ENCODE measurements at regions not wholly inside any gene's neighbourhood (a gene's known extent, or its start where the extent isn't known, plus 50 kb on each side); places are given as distances from the start of the nearest gene placed in this dataset.

GRCh38 chr21:22120616-22121266 is 1122.5 kb downstream of the NCAM2 start:
- peak; percentile 18; the same call in 1 of the 2 replicates for TF ChIP-seq CTCF (IDR thresholded peaks at IDR 0.05; ENCODE audit: low read depth, low read length)
- H3K9me3 ChIP-seq (ENCODE audit: control insufficient read depth, insufficient read depth, low read length), result peaks cover 27% of the 10 kb centered on the region
- no peak overlapping the region for H3K27ac ChIP-seq (ENCODE audit: low read depth, low read length)
- ChIA-PET CTCF (interaction anchor here (0.6 kb wide), 1 partner anchor 1002 kb away, joined by 5 read pairs; no protein-coding TSS in a partner anchor), POLR2A (no interaction called here)
- H3K4me3 ChIP-seq (ENCODE audit: low read depth, low read length), result no peak overlapping the region
- no peak for DNase-seq (ENCODE audit: low read depth, low spot score)
- H3K27me3 ChIP-seq (ENCODE audit: control insufficient read depth, insufficient read depth, low read length), result no peaks in the 10 kb centered on the region

- CTCF ChIA-PET, result no interaction called here
- no peak overlapping the region for H3K27ac ChIP-seq (ENCODE audit: low read depth, low read length)
- TF ChIP-seq CTCF (IDR thresholded peaks at IDR 0.05; ENCODE audit: low read depth, low read length), result no peak
- no peaks in the 10 kb centered on the region for H3K27me3 ChIP-seq (ENCODE audit: control insufficient read depth, insufficient read depth, low read length)
- POLR2A ChIA-PET, result no interaction called here
- H3K4me3 ChIP-seq (ENCODE audit: low read depth, low read length), result no peak overlapping the region
- DNase-seq (ENCODE audit: low read depth, low spot score), result no peak
- H3K9me3 ChIP-seq (ENCODE audit: control insufficient read depth, insufficient read depth, low read length), result peaks cover 21% of the 10 kb centered on the region
Observed at GRCh38 chr21:22125581-22125980, 1127.4 kb downstream of the NCAM2 start.

GRCh38 chr21:22128671-22129070 is 1130.5 kb downstream of the NCAM2 start:
- Histone ChIP-seq H3K4me3 (ENCODE audit: low read depth, low read length) (no peak overlapping the region), H3K27ac (ENCODE audit: low read depth, low read length) (no peak overlapping the region), H3K9me3 (ENCODE audit: control insufficient read depth, insufficient read depth, low read length) (peaks cover 2% of the 10 kb centered on the region; the same call in 1 of the 2 replicates), H3K27me3 (ENCODE audit: control insufficient read depth, insufficient read depth, low read length) (no peaks in the 10 kb centered on the region)
- POLR2A ChIA-PET, result no interaction called here
- no peak for DNase-seq (ENCODE audit: low read depth, low spot score)
- CTCF ChIA-PET, result no interaction called here
- TF ChIP-seq CTCF (IDR thresholded peaks at IDR 0.05; ENCODE audit: low read depth, low read length), result no peak

DNA sequence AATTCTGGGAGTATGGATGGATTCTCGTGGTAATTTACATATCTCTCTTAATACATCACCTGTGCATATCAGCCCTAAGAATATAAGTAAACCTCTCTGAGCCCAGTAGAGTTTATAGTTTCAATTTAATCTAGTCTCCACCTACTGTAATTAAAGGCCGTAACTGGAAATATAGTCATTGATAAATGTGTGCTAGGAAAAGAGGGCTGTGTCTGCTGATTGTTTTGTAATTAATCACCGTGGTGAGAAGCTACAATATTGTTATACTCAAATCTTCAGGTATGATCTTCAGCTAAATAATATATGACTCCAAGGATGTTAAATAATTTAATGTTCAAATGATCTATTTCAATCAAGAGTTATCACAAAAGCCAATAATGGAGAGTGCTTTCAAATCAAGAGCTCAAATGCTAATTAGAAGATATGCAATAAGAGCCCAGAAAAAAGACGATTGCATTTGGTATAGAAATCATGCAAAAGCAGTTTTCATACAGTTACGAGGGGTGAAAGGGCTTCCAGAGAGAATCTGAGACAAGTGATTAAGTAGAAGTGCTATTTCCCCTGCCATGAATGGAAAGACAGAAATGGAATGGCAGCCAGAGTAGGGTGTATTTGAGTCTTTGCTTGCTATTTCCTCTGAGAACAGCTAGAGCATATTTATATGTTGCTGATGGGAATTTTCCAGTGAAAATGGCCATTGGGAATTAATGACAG is 1134.3 kb downstream of the NCAM2 start:
- no peaks in the 10 kb centered on the region for H3K27me3 ChIP-seq (ENCODE audit: control insufficient read depth, insufficient read depth, low read length)
- POLR2A ChIA-PET, result no interaction called here
- CTCF ChIA-PET, result interaction anchor here (0.6 kb wide), 1 partner anchor 32 kb away, joined by 6 read pairs; no protein-coding TSS in a partner anchor
- H3K27ac ChIP-seq (ENCODE audit: low read depth, low read length), result no peak overlapping the region
- no peak for DNase-seq (ENCODE audit: low read depth, low spot score)
- no peaks in the 10 kb centered on the region for H3K9me3 ChIP-seq (ENCODE audit: control insufficient read depth, insufficient read depth, low read length)
- TF ChIP-seq CTCF (IDR thresholded peaks at IDR 0.05; ENCODE audit: low read depth, low read length), result no peak
- no peak overlapping the region for H3K4me3 ChIP-seq (ENCODE audit: low read depth, low read length)

DNA sequence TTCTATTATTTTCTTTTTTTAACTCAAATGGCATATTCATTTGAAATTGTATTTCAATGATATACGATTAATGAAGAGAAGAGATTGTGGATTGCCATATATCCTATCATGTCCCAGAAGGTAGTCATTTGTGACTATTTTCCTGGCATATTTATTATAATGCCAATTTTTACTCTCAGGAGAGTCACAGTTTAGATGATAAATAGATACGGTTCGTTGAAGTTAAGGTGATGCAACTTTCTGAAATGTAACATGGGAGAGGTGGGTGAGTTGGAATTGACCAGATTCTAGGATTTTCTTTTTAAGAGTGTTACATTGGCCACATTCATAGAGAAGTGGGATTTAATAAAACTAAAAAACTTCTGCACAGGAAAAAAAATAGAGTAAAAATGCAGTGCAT is 1138.5 kb downstream of the NCAM2 start:
- Histone ChIP-seq H3K9me3 (ENCODE audit: control insufficient read depth, insufficient read depth, low read length) (peaks cover 4% of the 10 kb centered on the region), H3K4me3 (ENCODE audit: low read depth, low read length) (no peak overlapping the region), H3K27ac (ENCODE audit: low read depth, low read length) (no peak overlapping the region), H3K27me3 (ENCODE audit: control insufficient read depth, insufficient read depth, low read length) (no peaks in the 10 kb centered on the region)
- TF ChIP-seq CTCF (IDR thresholded peaks at IDR 0.05; ENCODE audit: low read depth, low read length), result no peak
- DNase-seq (ENCODE audit: low read depth, low spot score), result no peak
- POLR2A ChIA-PET, result no interaction called here
- CTCF ChIA-PET, result no interaction called here

Measured in AG04450 (cell line).